HepG2 (cell line): ENCODE measurements at regions not wholly inside any gene's neighbourhood (a gene's known extent, or its start where the extent isn't known, plus 50 kb on each side); places are given as distances from the start of the nearest gene placed in this dataset.

Experiments
- ATAC-seq: fragments of 200-7000 bp; cut with Tn5 transposase; 3 replicates; pipeline ENCODE4 v1.9.1; 2020; ENCODE audit warnings: mild to moderate bottlenecking, moderate library complexity
- BruUV-seq: library from RNA; stranded (reverse); fragments of 400-500 nt; replicated peaks from 2 replicates; lab custom pipeline; 2021; lab: Mats Ljungman, UMichigan
- CTCF ChIA-PET: fragments of 300-600 bp; formaldehyde crosslinking; extraction: SDS; loops from one replicate; lab custom pipeline; 2021; ENCODE audit warnings: low total read pairs, inconsistent platforms, low intra/inter-chr PET ratio; lab: Yijun Ruan, JAX
- POLR2A ChIA-PET: fragments of 350-600 bp; sonication (Branson Sonifier 250); formaldehyde crosslinking; loops from one replicate; lab custom pipeline; 2020; ENCODE audit warnings: antibody characterized with exemption, inconsistent platforms; lab: Yijun Ruan, JAX
- DNase-seq: peaks from one replicate; pipeline ENCODE4 v3.0.0-alpha.2; 2015; ENCODE audit warnings: low spot score
- FAIRE-seq: peaks from 3 replicates; lab custom pipeline; 2011; peaks lifted over from hg19 to GRCh38; lab: Jason Lieb, UNC
- H2AFZ ChIP-seq: one replicate; pipeline ENCODE4 v1.6.1; 2011; ENCODE audit warnings: low read length, inconsistent platforms
- H3K27ac ChIP-seq: fragments of 300-600 bp; 3 replicates; pipeline ENCODE4 v1.8.0; 2011; ENCODE audit warnings: mixed run types, mild to moderate bottlenecking, mixed read lengths, low read length, inconsistent platforms; ENCODE audit not compliant: insufficient read depth; ENCODE audit errors: extremely low read length
- H3K27me3 ChIP-seq, 2 experiments: fragments of 200-600 bp in 1 of 2; 2 replicates in 1 of 2; 3 replicates in 1 of 2; pipeline versions ENCODE4 v1.6.0 to v1.8.0; 2011; ENCODE audit warnings: low read length in 2 of 2, mild to moderate bottlenecking in 2 of 2, moderate library complexity in 2 of 2, inconsistent platforms in 1 of 2; ENCODE audit not compliant: insufficient read depth in 2 of 2, control insufficient read depth in 1 of 2
- H3K36me3 ChIP-seq, 2 experiments: fragments of 200-600 bp in 1 of 2; replicated peaks in 1 of 2; 2 replicates in 1 of 2; 3 replicates in 1 of 2; pipeline versions ENCODE4 v1.5.1 to v1.8.0; 2011; ENCODE audit warnings: low read length in 2 of 2, inconsistent platforms in 1 of 2; ENCODE audit not compliant: insufficient read depth in 2 of 2, control insufficient read depth in 1 of 2
- H3K4me1 ChIP-seq: 2 replicates; pipeline ENCODE4 v1.5.1; 2012; ENCODE audit warnings: low read length, inconsistent platforms; ENCODE audit not compliant: insufficient read depth
- H3K4me2 ChIP-seq: 2 replicates; pipeline ENCODE4 v1.6.0; 2011; ENCODE audit warnings: low read depth, low read length, inconsistent platforms
- H3K4me3 ChIP-seq, 3 experiments: fragments of 200-600 bp in 1 of 3; sonication (generic), shearing (Covaris generic) in 1 of 3; replicated peaks in 1 of 3; 2 replicates each; pipeline ENCODE4 v1.5.1; 2011 to 2016; ENCODE audit warnings: low read length in 3 of 3, inconsistent platforms in 2 of 3, low read depth in 2 of 3, mild to moderate bottlenecking in 2 of 3, control low read depth in 1 of 3, mixed read lengths in 1 of 3; ENCODE audit not compliant: insufficient read depth in 1 of 3
- H3K79me2 ChIP-seq: one replicate; pipeline ENCODE4 v1.6.1; 2011; ENCODE audit warnings: low read length, inconsistent platforms; ENCODE audit not compliant: insufficient read depth
- H3K9ac ChIP-seq: 2 replicates; pipeline ENCODE4 v1.6.0; 2011; ENCODE audit warnings: mild to moderate bottlenecking, low read depth, low read length, inconsistent platforms; ENCODE audit not compliant: insufficient read depth
- H3K9me3 ChIP-seq: 2 replicates; pipeline ENCODE4 v1.5.1; 2012; ENCODE audit warnings: mild to moderate bottlenecking, low read length
- H4K20me1 ChIP-seq: 2 replicates; pipeline ENCODE4 v1.6.0; 2011; ENCODE audit warnings: inconsistent platforms, mild to moderate bottlenecking, low read length, moderate library complexity; ENCODE audit not compliant: insufficient read depth
- ATF1 ChIP-seq: IDR thresholded peaks from 2 replicates; pipeline ENCODE4 v1.6.1; 2016; ENCODE audit warnings: mild to moderate bottlenecking, control low read depth
- CBX5 ChIP-seq: sonication (generic); formaldehyde crosslinking; IDR thresholded peaks from 2 replicates; pipeline ENCODE4 v1.4.0; 2020; ENCODE audit warnings: missing genetic modification reagents, borderline replicate concordance
- NBN ChIP-seq: fragments of 450-650 bp; conservative IDR thresholded peaks from 2 replicates; pipeline ENCODE4 v1.6.1; 2017
- SALL2 ChIP-seq: sonication (generic); formaldehyde crosslinking; IDR thresholded peaks from 2 replicates; pipeline ENCODE4 v1.8.1; 2023; ENCODE audit warnings: mild to moderate bottlenecking, missing genetic modification reagents, inconsistent platforms
- SP5 ChIP-seq: IDR thresholded peaks from 2 replicates; pipeline ENCODE4 v1.6.1; 2016; ENCODE audit warnings: low read depth, borderline replicate concordance
- SRSF4 ChIP-seq: fragments of 200-400 bp; formaldehyde crosslinking; IDR thresholded peaks from one replicate; pipeline ENCODE4 v1.6.1; 2018; ENCODE audit warnings: mild to moderate bottlenecking, low read depth, low read length, moderate library complexity; ENCODE audit not compliant: poor library complexity, severe bottlenecking
- ZBTB21 ChIP-seq: sonication (generic); formaldehyde crosslinking; IDR thresholded peaks from 2 replicates; pipeline ENCODE4 v1.4.0; 2020; ENCODE audit warnings: missing genetic modification reagents
- ZNF207 ChIP-seq: fragments of 450-650 bp; IDR thresholded peaks from 2 replicates; pipeline ENCODE4 v1.6.1; 2016; ENCODE audit warnings: antibody characterized with exemption, borderline replicate concordance
- ZNF34 ChIP-seq: sonication (generic); formaldehyde crosslinking; IDR thresholded peaks from 2 replicates; pipeline ENCODE4 v1.4.0; 2020; ENCODE audit warnings: mild to moderate bottlenecking, missing genetic modification reagents, borderline replicate concordance
- ZNF615 ChIP-seq: sonication (generic); formaldehyde crosslinking; IDR thresholded peaks from 2 replicates; pipeline ENCODE4 v1.5.0; 2020; ENCODE audit warnings: mild to moderate bottlenecking, missing genetic modification reagents, borderline replicate concordance
- ZSCAN12 ChIP-seq: sonication (generic); formaldehyde crosslinking; IDR thresholded peaks from 2 replicates; pipeline ENCODE4 v1.9.0; 2021; ENCODE audit warnings: mild to moderate bottlenecking, missing genetic modification reagents
- WGBS: methylation state at CpG from one replicate; pipeline ENCODE4 v1.1.6; 2017; ENCODE audit warnings: low lambda C conversion rate; 5-methylcytosine and 5-hydroxymethylcytosine counted together
- in situ Hi-C: cut with HindIII; loops from 2 replicates; pipeline ENCODE4 v1.10.0; 2017; ENCODE audit warnings: low pct_unique_long_range_greater_than_20kb; ENCODE audit not compliant: extremely low pct_ligation_motif_present
- intact Hi-C: fragments of 100-400 bp; cut with micrococcal nuclease; formaldehyde crosslinking; loops from one replicate; pipeline ENCODE4 v1.10.0; 2022; ENCODE audit not compliant: unreplicated experiment
- TF ChIP-seq, protein P1 (sequence below): sonication (generic); formaldehyde crosslinking; IDR thresholded peaks from 2 replicates; pipeline ENCODE4 v1.4.0; 2020; ENCODE audit warnings: mild to moderate bottlenecking, missing genetic modification reagents
- TF ChIP-seq, protein P2 (sequence below): sonication (generic); formaldehyde crosslinking; IDR thresholded peaks from 2 replicates; pipeline ENCODE4 v1.8.0; 2023; ENCODE audit warnings: mild to moderate bottlenecking, missing genetic modification reagents

DNA sequence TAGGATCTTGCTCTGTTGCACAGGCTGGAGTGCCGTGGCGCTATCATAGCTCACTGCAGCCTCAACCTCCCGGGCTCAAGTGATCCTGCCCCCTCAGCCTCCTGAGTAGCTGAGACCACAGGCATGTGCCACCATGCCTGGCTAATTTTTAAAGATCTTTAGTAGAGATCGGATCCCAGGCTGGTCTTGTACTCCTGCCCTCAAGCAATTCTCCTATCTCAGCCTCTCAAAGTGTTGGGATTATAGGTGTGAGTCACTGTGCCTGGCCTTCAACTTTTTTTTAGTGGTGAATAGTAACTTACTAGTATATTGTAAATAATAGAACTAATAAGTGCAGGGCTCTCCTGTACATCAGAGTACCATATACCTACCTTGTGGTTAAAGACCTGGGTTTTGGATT, 52.1 kb upstream of the LMTK2 start:
- no peaks in the 10 kb centered on the region for H3K4me1 ChIP-seq
- ChIA-PET CTCF (no interaction called here), POLR2A (no interaction called here)
- H3K9me3 ChIP-seq = no peaks in the 10 kb centered on the region
- H3K9ac ChIP-seq = no peak overlapping the region
- TF ChIP-seq ZBTB21 (CRISPR knock-in tag) = no peak
- TF ChIP-seq SP5 (CRISPR knock-in tag) = no peak
- TF ChIP-seq ZSCAN12 (CRISPR knock-in tag) = no peak
- no peak for TF ChIP-seq ZNF615 (CRISPR knock-in tag)
- TF ChIP-seq, protein P1, sequence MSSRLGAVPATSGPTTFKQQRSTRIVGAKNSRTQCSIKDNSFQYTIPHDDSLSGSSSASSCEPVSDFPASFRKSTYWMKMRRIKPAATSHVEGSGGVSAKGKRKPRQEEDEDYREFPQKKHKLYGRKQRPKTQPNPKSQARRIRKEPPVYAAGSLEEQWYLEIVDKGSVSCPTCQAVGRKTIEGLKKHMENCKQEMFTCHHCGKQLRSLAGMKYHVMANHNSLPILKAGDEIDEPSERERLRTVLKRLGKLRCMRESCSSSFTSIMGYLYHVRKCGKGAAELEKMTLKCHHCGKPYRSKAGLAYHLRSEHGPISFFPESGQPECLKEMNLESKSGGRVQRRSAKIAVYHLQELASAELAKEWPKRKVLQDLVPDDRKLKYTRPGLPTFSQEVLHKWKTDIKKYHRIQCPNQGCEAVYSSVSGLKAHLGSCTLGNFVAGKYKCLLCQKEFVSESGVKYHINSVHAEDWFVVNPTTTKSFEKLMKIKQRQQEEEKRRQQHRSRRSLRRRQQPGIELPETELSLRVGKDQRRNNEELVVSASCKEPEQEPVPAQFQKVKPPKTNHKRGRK (CRISPR knock-in tag) = no peak
- no peaks in the 10 kb centered on the region for H4K20me1 ChIP-seq
- FAIRE-seq (no peak), ATAC-seq (no peak), DNase-seq (no peak)
- no peaks in the 10 kb centered on the region for H3K36me3 ChIP-seq
- H3K4me3 ChIP-seq = no peak overlapping the region
- no TSS peak for BruUV-seq
- in situ Hi-C loops = no loop called here
- H3K27ac ChIP-seq = no peak overlapping the region
- intact Hi-C loops = no loop called here
- peaks cover 4 to 21% of the 10 kb centered on the region in 2 experiments; a peak in 4 of 5 replicates for H3K27me3 ChIP-seq
- H3K79me2 ChIP-seq = no peaks in the 10 kb centered on the region
- no peak overlapping the region for H2AFZ ChIP-seq
- H3K4me2 ChIP-seq = no peak overlapping the region
- WGBS = 0% methylated on average over 4 of the region's 4 CpGs

DNA sequence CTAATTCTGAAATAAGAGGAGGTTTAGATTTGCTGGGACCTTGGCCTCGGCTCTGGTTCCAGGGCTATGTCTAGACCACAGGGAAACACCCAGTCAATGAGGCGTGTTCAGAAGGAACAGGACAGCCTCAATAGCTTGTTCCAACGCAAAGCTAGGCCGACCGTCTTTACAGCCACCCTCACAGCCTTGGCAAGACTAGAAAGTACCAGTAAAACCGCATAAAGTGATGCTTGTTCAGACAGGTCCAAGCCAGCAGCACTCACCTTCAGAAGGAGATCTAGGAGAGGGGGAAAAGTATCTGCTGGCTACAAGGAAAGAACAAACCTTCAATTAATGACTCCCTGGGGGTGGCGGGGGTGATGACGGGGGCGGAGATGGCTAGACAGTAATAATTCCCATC, 50.1 kb upstream of the LMTK2 start:
- in situ Hi-C loops (no loop called here), intact Hi-C loops (no loop called here)
- no peak for FAIRE-seq
- Histone ChIP-seq H3K9ac (no peak overlapping the region), H3K27ac (no peak overlapping the region), H3K4me1 (no peaks in the 10 kb centered on the region), H3K27me3 (peaks cover 4 to 21% of the 10 kb centered on the region in 2 experiments; a peak in 4 of 5 replicates), H3K4me2 (no peak overlapping the region), H2AFZ (no peak overlapping the region), H3K36me3 (no peaks in the 10 kb centered on the region), H4K20me1 (no peaks in the 10 kb centered on the region), H3K4me3 (no peak overlapping the region), H3K9me3 (no peaks in the 10 kb centered on the region), H3K79me2 (no peaks in the 10 kb centered on the region)
- DNase-seq = no peak
- WGBS = 21% methylated on average over 9 of the region's 9 CpGs
- POLR2A ChIA-PET = no interaction called here
- CTCF ChIA-PET = no interaction called here
- no TSS peak for BruUV-seq
- no peak for ATAC-seq
- no peak for TF ChIP-seq SALL2 (CRISPR knock-in tag)
- TF ChIP-seq, protein P2, sequence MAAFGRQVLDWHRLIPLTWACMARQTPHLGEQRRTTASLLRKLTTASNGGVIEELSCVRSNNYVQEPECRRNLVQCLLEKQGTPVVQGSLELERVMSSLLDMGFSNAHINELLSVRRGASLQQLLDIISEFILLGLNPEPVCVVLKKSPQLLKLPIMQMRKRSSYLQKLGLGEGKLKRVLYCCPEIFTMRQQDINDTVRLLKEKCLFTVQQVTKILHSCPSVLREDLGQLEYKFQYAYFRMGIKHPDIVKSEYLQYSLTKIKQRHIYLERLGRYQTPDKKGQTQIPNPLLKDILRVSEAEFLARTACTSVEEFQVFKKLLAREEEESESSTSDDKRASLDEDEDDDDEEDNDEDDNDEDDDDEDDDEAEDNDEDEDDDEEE (CRISPR knock-in tag) = no peak
- no peak for TF ChIP-seq NBN
- no peak for TF ChIP-seq ZNF207
- TF ChIP-seq SRSF4 = no peak
- TF ChIP-seq ZNF34 (CRISPR knock-in tag) = no peak
- TF ChIP-seq ATF1 (CRISPR knock-in tag) = no peak
- TF ChIP-seq CBX5 = no peak
